OCI-LY1 (cell line): ENCODE measurements at regions not wholly inside any gene's neighbourhood (a gene's known extent, or its start where the extent isn't known, plus 50 kb on each side); places are given as distances from the start of the nearest gene placed in this dataset.

Experiments used
- H2AFZ ChIP-seq: fragments of 200-600 bp; sonication (generic), shearing (Covaris generic); 2 replicates; pipeline ENCODE4 v1.6.0; 2014; ENCODE audit warnings: antibody characterized with exemption, mild to moderate bottlenecking, low read length
- H3F3A ChIP-seq: fragments of 200-600 bp; sonication (generic), shearing (Covaris generic); 2 replicates; pipeline ENCODE4 v1.6.0; 2014; ENCODE audit warnings: mild to moderate bottlenecking, antibody characterized with exemption, low read length, moderate library complexity; ENCODE audit not compliant: insufficient read depth
- H3K27ac ChIP-seq: fragments of 200-600 bp; sonication (generic); 2 replicates; pipeline ENCODE4 v1.5.1; 2014; ENCODE audit warnings: low read length, mixed run types, mild to moderate bottlenecking, low read depth; ENCODE audit not compliant: poor library complexity, severe bottlenecking
- H3K27me3 ChIP-seq: fragments of 200-600 bp; sonication (generic); 2 replicates; pipeline ENCODE4 v1.6.0; 2014; ENCODE audit warnings: antibody characterized with exemption, mild to moderate bottlenecking, low read length, moderate library complexity; ENCODE audit not compliant: insufficient read depth
- H3K36me3 ChIP-seq: fragments of 200-600 bp; sonication (generic); 2 replicates; pipeline ENCODE4 v1.6.1; 2014; ENCODE audit warnings: mild to moderate bottlenecking, antibody characterized with exemption, low read length, moderate library complexity, mixed read lengths; ENCODE audit not compliant: insufficient read depth
- H3K4me1 ChIP-seq: fragments of 200-600 bp; sonication (generic); 2 replicates; pipeline ENCODE4 v1.5.1; 2014; ENCODE audit warnings: mild to moderate bottlenecking, low read length, moderate library complexity; ENCODE audit not compliant: insufficient read depth, severe bottlenecking
- H3K4me2 ChIP-seq: fragments of 200-600 bp; sonication (generic), shearing (Covaris generic); 2 replicates; pipeline ENCODE4 v1.6.1; 2014; ENCODE audit warnings: low read length
- H3K4me3 ChIP-seq: fragments of 200-600 bp; sonication (generic); 2 replicates; pipeline ENCODE4 v1.5.1; 2014; ENCODE audit warnings: low read length, low read depth, mild to moderate bottlenecking, mixed read lengths; ENCODE audit not compliant: poor library complexity, severe bottlenecking
- H3K79me2 ChIP-seq: fragments of 200-600 bp; shearing (Covaris generic); 2 replicates; pipeline ENCODE4 v1.6.1; 2016; ENCODE audit warnings: mixed run types, low read length, mixed read lengths; ENCODE audit not compliant: insufficient read depth
- H3K9ac ChIP-seq: fragments of 200-600 bp; sonication (generic), shearing (Covaris generic); 2 replicates; pipeline ENCODE4 v1.6.1; 2014; ENCODE audit warnings: mild to moderate bottlenecking, low read length, mixed read lengths
- H3K9me2 ChIP-seq: fragments of 200-600 bp; sonication (generic), shearing (Covaris generic); 2 replicates; pipeline ENCODE4 v1.6.1; 2014; ENCODE audit warnings: low read depth, mild to moderate bottlenecking, low read length, mixed read lengths
- H3K9me3 ChIP-seq: fragments of 200-600 bp; shearing (Covaris generic); 2 replicates; pipeline ENCODE4 v1.6.1; 2014; ENCODE audit warnings: low read length, mixed read lengths
- H4K20me1 ChIP-seq: fragments of 200-600 bp; sonication (generic), shearing (Covaris generic); 2 replicates; pipeline ENCODE4 v1.6.0; 2016; ENCODE audit warnings: mild to moderate bottlenecking, low read length; ENCODE audit not compliant: insufficient read depth
- CTCF ChIP-seq: fragments of 200-600 bp; sonication (generic), shearing (Covaris generic); IDR thresholded peaks from 2 replicates; pipeline ENCODE4 v1.5.1; 2017; ENCODE audit warnings: mild to moderate bottlenecking, antibody characterized with exemption, low read length, moderate library complexity, mixed read lengths
- EZH2 ChIP-seq: fragments of 200-600 bp; sonication (generic), shearing (Covaris generic); IDR thresholded peaks from 2 replicates; pipeline ENCODE4 v1.8.0; 2017; ENCODE audit warnings: borderline replicate concordance, mixed run types, mild to moderate bottlenecking, antibody characterized with exemption, low read length, moderate library complexity, mixed read lengths

- H3F3A ChIP-seq, result no peaks in the 10 kb centered on the region
- TF ChIP-seq EZH2, result no peak
- TF ChIP-seq CTCF, result no peak
- H3K9ac ChIP-seq, result no peak overlapping the region
Observed at GRCh38 chr11:38304926-38305325, 1706.9 kb upstream of the RAG2 start.

GRCh38 chr11:38302564-38302963 lies 1704.5 kb upstream of the RAG2 start:
- H3K4me3 ChIP-seq, result no peak overlapping the region
- no peaks in the 10 kb centered on the region for H3K9me2 ChIP-seq
- no peak for TF ChIP-seq CTCF
- no peak for TF ChIP-seq EZH2
- H3K4me1 ChIP-seq, result no peaks in the 10 kb centered on the region
- no peak overlapping the region for H2AFZ ChIP-seq
- no peak overlapping the region for H3K9ac ChIP-seq
- H3K36me3 ChIP-seq, result no peaks in the 10 kb centered on the region
- no peaks in the 10 kb centered on the region for H3F3A ChIP-seq
- H3K27me3 ChIP-seq, result no peaks in the 10 kb centered on the region
- H3K4me2 ChIP-seq, result no peak overlapping the region
- H4K20me1 ChIP-seq, result no peaks in the 10 kb centered on the region
- no peaks in the 10 kb centered on the region for H3K9me3 ChIP-seq
- H3K27ac ChIP-seq, result no peak overlapping the region
- no peaks in the 10 kb centered on the region for H3K79me2 ChIP-seq

More at GRCh38 chr11:38304926-38305325, 1706.9 kb upstream of the RAG2 start:
- no peaks in the 10 kb centered on the region for H3K9me2 ChIP-seq
- no peaks in the 10 kb centered on the region for H3K9me3 ChIP-seq
- H4K20me1 ChIP-seq, result no peaks in the 10 kb centered on the region
- no peaks in the 10 kb centered on the region for H3K36me3 ChIP-seq
- no peak overlapping the region for H3K4me2 ChIP-seq
- H3K4me1 ChIP-seq, result no peaks in the 10 kb centered on the region
- H3K79me2 ChIP-seq, result no peaks in the 10 kb centered on the region
- no peaks in the 10 kb centered on the region for H3K27me3 ChIP-seq
- H3K4me3 ChIP-seq, result no peak overlapping the region
- no peak overlapping the region for H2AFZ ChIP-seq
- no peak overlapping the region for H3K27ac ChIP-seq

GRCh38 chr11:38300570-38300969 lies 1702.5 kb upstream of the RAG2 start:
- Histone ChIP-seq H3F3A (no peaks in the 10 kb centered on the region), H3K9ac (no peak overlapping the region), H3K4me3 (no peak overlapping the region), H3K9me2 (no peaks in the 10 kb centered on the region), H3K27me3 (no peaks in the 10 kb centered on the region), H3K9me3 (no peaks in the 10 kb centered on the region), H3K36me3 (no peaks in the 10 kb centered on the region), H3K4me2 (no peak overlapping the region), H3K79me2 (no peaks in the 10 kb centered on the region), H4K20me1 (no peaks in the 10 kb centered on the region), H2AFZ (no peak overlapping the region), H3K4me1 (no peaks in the 10 kb centered on the region), H3K27ac (no peak overlapping the region)
- TF ChIP-seq CTCF, result no peak
- no peak for TF ChIP-seq EZH2
